HG03378 (cell line): ENCODE measurements at regions not wholly inside any gene's neighbourhood (a gene's known extent, or its start where the extent isn't known, plus 50 kb on each side); places are given as distances from the start of the nearest gene placed in this dataset.
"Not testable (repeated sequence)": the region's sequence is repeated elsewhere in the genome, so short reads cannot be mapped to it uniquely, and the experiment has no call there.

Source experiments
- ATAC-seq: cut with Tn5 transposase; IDR thresholded peaks from one replicate; pipeline ENCODE4 v1.9.1; 2021; ENCODE audit warnings: mild to moderate bottlenecking, moderate library complexity; ENCODE audit not compliant: unreplicated experiment

DNA sequence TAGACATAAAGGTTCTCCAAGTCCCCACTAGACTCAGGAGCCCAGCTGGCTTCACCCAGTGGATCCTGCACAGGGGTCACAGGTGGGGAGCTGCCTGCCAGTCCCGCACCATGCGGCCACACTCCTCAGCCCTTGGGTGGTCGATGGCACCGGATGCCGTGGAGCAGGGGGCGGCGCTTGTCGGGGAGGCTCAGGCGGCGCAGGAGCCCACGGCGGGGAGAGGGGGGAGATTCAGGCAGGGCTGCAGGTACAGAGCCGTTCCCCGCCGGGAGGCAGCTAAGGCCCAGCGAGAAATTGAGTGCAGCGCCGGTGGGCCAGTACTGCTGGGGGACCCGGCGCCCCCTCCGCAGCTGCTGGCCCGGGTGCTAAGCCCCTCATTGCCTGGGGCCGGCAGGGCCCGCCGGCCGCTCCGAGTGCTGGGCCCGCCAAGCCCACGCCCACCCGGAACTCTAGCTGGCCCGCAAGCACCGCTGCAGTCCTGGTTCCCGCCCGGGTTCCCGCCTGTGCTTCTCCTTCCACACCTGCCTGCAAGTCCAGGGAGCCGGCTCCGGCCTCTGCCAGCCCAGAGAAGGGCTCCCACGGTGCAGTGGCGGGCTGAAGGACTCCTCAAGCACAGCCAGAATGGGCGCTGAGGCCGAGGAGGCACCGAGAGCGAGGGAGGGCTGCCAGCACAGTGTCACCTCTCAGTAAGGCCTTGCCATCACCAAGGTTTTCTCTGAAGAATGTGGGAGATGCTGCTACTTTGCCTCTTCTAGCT lies 58.4 kb upstream of the PPP1R12A start:
- no peak for ATAC-seq

- no peak for ATAC-seq
These were observed 56.7 kb upstream of the PPP1R12A start for GRCh38 chr12:79991586-79991985.

- ATAC-seq = not testable (repeated sequence)
These were observed 55.8 kb upstream of the PPP1R12A start for GRCh38 chr12:79990509-79991338.

DNA sequence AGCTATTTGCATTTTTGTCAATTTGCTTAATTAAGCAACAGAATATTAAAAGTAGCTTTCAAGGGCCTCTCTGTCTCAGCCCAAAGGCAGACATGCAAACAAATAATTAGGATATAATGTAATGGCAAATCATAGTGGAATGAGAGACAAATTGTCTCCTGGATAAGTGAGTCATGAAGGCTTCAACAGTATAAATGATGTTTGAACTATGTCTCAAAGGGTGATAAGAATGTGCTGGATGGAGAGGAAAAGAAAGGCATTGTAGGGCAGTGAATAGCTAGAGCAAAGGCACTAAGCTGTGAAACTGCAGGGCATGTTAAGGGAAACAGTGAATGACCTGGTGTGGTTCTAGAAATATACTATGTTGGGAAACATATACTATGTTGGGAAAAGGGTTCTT lies 53.5 kb upstream of the PPP1R12A start:
- ATAC-seq = no peak

DNA sequence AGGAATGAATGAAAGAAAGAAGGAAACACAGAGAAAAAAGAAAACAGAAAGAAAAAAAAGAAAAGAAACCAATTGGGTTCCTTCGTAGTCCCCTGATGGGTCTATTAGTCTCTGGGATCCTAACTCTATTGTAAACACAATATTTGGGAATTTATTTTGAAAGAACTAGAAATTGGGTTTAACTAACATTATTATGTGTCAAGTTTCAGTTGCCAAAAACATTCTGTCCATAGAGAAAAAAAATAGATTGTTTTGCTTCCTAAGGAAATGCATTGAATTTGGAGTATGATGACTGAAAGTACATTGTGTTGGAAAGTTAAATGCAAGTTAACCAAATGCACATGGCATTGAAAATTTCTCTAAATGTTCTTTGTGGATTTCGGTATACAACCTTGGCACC lies 52.8 kb upstream of the PPP1R12A start:
- no peak for ATAC-seq
